Fibroblast of peridontal ligament (primary cell): ENCODE measurements at regions not wholly inside any gene's neighbourhood (a gene's known extent, or its start where the extent isn't known, plus 50 kb on each side); places are given as distances from the start of the nearest gene placed in this dataset.

Experiments used
- DNase-seq: peaks from one replicate; pipeline ENCODE4 v3.0.0-alpha.2; 2010; ENCODE audit errors: extremely low read depth

GRCh38 chr18:44198612-44199284, 481.9 kb upstream of the SETBP1 start:
- no peak for DNase-seq

GRCh38 chr18:44213293-44213692, 467.4 kb upstream of the SETBP1 start:
- DNase-seq: no peak

GRCh38 chr18:44214396-44214795, 466.3 kb upstream of the SETBP1 start:
- no peak for DNase-seq

DNA sequence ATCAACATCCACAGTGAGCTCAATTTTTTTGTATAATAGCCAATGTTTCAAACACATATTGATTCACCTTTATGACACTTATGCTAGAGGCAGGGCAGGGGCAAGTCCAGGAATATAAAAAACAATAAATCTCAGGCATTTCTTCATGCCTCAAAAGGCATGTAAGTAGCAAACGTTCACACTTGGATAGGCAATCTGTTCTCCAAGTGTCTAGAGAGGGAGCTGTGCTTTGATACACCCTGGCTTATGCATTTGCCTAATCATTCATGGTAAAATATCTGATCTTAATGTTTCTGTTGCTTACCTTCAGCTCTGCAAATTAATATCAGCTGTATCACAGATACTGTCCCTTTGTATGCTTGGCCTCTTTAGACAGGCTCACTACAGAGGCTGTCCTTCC, 464.5 kb upstream of the SETBP1 start:
- no peak for DNase-seq

DNA sequence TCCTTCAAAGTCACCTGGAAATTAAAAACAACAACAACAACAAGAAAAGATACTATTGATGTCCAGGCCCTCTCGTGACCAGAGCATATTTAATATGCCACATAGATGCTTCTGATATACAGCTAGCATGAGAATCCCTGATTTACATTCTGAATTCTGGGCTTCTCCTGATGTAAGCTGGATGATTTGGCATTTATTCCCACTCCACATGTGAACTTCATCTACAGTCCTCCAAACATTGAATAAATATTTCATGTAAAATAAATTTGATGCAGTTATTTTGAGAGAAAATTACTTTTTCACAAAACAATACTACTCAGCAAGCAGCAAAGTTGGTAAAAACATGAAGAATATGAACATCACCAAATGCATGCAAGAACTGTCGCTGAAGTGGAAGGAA, 453.2 kb upstream of the SETBP1 start:
- no peak for DNase-seq

DNA sequence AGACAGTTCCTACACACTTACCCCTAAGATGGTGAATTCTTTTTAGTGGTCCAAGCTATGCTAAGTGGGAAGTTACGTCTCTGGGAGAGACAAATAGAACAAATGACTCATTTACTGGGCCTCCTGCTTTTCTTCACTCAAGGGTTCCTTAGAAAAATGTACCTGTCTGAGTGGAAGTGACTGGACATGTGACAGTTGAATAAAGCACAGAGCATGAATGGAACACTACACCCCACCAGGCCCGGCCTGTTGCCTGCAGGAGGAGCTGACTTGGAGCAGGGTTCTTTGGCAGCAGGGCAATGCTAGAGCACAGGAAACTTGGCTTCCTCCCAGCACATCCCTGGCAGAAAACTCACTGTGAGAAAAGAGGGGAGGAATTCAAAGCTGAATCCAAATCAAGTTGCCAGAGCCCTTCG, 451.0 kb upstream of the SETBP1 start:
- DNase-seq: peak; percentile 83

- DNase-seq: no peak
Measured at GRCh38 chr18:44231936-44232335, 448.8 kb upstream of the SETBP1 start.

DNA sequence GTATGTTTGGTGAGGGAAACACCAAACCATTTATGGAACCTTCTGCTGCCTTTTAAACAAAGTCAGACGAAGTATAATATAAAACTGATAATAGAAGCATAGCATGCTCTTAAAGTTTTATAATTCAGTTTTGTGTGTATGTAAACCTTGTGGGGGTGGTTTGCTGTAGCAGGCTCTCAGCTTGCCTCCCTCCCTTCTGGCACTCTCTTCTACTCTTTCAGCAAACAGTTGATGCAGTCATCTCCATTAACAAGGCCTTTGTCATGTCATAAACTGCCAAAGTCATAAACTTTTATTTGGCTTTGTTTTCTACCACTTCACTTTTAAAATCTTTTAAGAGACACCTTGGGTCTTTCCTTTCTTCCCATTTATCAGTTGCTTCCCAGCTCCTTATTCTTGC, 448.2 kb upstream of the SETBP1 start:
- DNase-seq: no peak

DNA sequence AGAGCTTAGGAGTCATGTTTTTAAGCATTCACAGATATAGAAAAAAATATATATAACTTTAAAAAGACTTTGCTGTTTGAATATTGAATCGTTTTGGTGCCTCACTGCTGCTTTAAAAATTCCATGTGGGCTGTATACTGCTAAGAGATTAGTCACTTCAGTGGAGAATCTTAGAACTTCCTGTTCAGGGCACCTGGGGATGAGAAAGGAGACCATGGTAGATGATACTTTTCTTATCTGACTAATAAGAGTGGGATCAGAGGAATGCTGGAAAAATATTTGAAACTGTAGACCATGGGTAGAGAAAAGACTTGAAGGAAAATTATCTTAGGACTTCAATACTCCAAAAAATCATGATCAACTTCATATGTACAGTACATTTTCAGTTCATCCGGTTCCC, 442.2 kb upstream of the SETBP1 start:
- no peak for DNase-seq

DNA sequence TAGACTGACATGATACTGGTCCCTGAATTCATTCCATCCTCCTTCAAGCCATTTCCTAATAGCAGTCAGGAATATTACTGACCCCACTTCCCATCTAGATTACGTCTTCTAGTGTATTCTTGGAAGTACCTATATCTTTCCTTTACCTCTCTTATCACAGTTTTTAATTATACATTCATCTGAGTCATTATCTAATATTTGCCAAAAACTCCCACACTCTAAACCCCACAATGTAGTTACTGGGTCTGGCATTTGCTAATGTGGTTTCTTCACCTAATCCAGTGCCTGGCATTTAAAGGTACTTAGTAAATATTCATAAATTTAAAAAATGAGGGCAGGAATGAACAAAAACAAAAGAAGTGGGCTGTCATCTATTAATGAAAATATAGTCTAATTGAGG, 441.8 kb upstream of the SETBP1 start:
- DNase-seq: no peak

- DNase-seq: no peak
Measured at GRCh38 chr18:44241020-44241419, 439.7 kb upstream of the SETBP1 start.

DNA sequence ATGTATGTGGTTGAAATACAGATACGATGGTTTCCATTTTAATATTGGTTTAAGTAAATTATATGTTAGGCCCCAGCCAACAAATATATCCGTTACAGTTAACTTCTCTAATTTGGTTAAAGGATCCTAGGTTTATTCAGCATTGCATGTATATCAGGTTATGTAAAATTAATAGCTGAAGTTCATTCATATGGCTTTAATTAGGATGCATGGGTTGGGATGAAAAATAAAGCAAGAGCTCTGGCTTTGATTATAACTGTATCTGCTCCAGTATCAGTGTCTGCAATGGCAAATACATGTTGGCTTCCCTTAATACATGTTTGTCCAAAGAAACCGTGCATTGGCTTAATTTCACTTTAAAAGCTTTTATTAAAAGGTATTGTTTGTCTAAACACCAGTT, 435.7 kb upstream of the SETBP1 start:
- peak; percentile 46 for DNase-seq

DNA sequence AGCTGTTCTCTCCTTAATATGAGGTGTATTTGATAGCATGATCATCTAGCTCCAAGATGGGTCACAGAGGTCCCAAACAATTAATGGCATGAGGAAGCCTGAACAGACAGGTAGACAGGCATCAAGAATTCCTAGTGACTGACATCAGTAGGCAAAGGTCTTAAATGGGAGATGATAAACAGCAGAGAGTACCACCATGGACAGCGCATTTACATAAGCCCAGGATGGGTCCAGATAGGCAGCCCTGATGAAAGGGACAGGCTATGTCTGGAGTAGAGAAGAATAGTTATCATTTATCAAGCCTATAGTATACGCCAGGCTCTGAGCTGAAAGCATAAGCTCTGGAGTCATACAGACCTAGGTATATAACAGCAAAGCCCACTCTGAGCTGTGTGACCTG, 434.7 kb upstream of the SETBP1 start:
- DNase-seq: peak; percentile 2

- DNase-seq: no peak
Measured at GRCh38 chr18:44258086-44258485, 422.6 kb upstream of the SETBP1 start.

DNA sequence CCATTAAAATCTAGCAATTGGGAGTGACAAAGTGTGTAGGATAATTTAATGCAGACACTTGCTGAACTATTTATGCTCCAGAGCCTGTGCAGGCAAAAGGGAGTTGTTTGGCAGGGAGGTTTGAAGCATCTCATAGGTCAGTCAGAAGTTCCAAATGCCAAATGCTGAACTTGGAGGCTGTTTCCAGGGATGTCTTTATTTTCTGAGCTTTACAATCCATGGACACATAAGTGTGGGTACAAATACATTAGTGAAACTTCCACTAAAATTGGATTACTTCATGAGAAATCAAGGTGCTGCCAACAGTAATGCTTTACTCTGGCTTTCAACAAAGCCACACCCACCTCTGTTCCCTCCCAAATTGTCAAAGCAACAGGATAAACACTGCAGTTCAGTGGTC, 422.1 kb upstream of the SETBP1 start:
- DNase-seq: no peak

DNA sequence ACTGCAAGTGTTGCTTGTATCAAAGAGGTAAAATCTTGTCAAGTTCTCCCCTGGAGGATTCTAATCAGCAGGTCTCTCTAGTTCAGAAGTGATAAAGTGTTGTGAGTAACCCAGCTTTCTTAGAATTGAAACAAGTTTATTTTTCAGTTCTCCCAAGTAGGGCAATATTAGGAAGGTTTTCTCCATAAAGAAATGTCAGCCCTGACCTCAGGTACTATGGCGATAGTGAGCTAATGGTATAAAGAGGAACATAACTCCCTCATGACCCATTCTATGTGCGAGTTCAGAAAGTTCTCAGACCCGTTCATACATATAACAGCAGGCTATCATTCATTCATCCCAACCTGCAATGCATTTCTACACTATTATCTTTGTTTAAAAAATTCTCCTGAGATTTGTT, 421.1 kb upstream of the SETBP1 start:
- DNase-seq: no peak

DNA sequence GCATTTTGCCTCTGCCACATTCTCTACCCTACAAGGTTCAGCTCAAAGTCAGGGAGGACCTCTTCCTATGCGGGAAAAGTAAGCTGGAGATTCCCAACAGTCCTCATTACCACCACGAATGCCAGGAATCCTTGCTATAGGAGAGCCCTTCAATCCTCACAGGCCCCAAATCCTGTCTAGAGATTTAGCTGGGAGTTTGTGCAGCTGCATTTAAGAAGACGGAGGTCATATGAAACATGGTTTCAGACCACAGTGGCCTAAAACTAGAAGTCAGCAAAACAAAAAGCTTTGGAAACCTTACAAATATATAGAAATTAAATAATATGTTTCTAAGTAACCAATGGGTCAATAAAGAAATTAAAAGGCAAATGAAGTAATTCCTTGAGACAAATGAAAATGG, 415.3 kb upstream of the SETBP1 start:
- no peak for DNase-seq

DNA sequence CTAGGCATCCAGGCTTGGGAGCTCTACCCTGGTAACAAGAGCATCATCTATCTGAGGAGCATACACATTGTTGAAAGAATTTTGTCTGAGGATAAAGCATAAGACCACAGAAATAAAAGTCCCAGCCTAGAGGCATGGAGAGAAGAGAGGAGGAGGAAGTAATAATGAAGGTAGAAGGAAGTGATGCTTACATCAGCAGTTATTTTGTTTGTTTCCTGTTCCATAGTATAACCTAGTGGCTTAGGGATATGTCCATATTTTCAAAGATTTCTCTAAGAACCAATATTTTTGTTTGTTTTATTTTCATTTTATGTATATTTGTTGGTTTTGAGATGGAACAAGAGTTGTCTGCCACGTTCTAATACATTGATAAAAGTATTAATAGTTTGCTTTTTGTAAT, 407.4 kb upstream of the SETBP1 start:
- DNase-seq: no peak

DNA sequence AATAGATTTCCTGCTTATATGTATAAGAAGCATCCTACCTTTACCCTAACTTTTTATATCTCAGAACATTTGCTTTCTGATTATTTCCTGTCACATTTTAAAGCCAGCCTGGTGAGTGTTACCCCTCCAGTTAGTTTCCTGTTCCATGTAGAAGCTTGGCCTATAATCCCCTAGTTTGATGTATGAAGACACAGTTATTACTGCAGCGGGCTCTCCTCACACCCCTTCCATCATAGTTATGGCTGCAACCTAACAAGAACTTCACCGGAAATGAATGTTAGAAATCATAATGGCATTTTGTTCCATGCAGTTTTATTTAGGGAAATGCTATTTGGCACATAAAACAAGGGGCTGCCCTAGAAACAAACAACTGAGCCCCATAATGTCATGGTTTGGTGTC, 400.2 kb upstream of the SETBP1 start:
- DNase-seq: no peak

DNA sequence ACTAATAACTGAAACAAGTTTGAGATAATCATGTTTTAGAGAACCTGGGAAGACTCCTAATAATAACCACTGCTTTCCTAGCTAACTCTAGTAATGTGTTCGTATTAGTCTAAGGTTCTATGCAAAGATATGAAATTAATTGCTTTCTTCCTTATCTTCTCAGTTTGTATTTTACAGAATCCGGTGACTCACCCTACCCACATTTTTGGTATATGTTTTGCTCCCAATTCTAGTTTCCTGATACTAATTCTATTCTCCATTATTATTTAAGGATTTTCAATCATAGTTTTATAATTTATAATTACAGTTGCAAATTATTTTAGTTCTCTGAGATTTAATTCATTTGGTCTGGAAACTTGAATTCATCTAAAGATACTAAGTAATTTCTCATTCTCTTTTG, 394.6 kb upstream of the SETBP1 start:
- DNase-seq: no peak

DNA sequence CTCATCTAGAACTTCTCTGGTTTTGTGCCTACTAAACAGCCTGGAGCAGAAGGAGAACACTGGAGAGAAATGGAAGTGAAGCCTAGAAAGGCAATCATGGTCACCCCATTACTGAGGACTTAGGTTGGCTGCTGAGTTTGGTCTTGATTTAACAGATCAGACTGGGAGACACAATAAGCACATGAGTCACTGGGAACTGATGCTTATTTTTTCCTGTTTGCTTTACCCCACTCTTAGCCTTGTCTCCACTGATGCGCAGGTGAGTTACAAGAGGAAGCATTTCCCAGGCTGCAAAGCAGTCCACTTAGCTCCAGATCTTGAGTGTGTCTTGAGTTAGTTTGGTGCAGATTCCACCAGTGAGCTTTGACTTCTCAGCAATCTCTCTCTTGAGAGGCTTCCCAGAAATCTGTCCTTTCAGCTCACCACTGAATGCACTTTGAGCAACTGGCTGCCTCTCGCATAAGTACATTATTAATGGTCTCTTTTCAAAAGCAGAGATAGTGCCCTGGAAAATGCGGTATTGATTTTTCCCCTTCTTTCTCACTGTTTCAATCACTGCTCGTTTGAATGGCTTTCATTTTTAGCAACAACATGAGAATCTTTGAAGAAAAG, 390.2 kb upstream of the SETBP1 start:
- DNase-seq: no peak

DNA sequence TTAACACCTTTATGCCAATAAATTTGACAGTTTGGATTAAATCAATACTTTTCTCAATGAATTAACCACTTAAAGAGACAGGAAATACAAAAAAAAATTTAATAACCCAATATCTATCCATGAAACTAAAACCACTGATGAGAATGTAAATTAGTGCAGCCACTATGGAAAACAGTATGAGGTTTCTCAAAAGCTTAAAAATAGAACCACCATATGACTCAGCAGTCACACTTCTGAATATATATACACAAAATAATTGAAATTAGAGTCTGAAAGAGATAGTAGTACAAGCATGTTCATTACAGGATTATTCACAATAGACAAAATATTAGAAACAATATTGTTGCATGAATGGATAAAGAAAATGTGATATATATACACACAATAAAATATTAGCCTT, 382.1 kb upstream of the SETBP1 start:
- DNase-seq: no peak

DNA sequence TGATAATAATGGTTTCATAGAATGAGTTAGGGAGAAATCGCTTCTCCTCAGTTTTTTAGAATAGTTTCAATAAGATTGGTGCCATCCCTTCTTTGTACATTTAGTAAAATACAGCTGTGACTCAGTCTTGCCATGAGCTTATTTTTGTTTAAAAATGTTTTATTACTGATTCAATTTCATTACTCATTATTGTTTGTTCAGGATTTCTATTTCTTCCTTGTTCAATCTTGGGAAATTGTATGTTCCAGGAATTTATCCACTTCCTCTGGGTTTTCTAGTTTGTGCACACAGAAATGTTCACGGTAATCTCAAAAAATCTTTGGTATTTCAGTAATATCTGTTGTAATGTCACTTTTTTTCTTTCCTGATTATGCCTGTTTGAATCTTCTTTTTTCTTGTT, 371.5 kb upstream of the SETBP1 start:
- peak; percentile 62 for DNase-seq
